Neural cell (in vitro differentiated cells): ENCODE measurements at regions not wholly inside any gene's neighbourhood (a gene's known extent, or its start where the extent isn't known, plus 50 kb on each side); places are given as distances from the start of the nearest gene placed in this dataset.

Source experiments
- H2AFZ ChIP-seq: fragments of 200-600, 300-800 bp; sonication (generic), shearing (Covaris generic); 2 replicates; pipeline ENCODE4 v1.6.0; 2014; ENCODE audit warnings: low read depth, mild to moderate bottlenecking, antibody characterized with exemption, low read length, moderate library complexity
- H3F3A ChIP-seq: fragments of 200-600 bp; shearing (Covaris generic); 2 replicates; pipeline ENCODE4 v1.6.1; 2016; ENCODE audit warnings: mild to moderate bottlenecking, moderate library complexity, mixed read lengths, antibody characterized with exemption, low read length; ENCODE audit not compliant: insufficient read depth, poor library complexity, severe bottlenecking
- H3K27ac ChIP-seq: fragments of 200-600, 300-800 bp; sonication (generic), shearing (Covaris generic); 2 replicates; pipeline ENCODE4 v1.5.1; 2014; ENCODE audit warnings: mild to moderate bottlenecking, low read length, moderate library complexity
- H3K27me3 ChIP-seq: fragments of 300-800, 200-600 bp; sonication (generic), shearing (Covaris generic); 2 replicates; pipeline ENCODE4 v1.6.0; 2014; ENCODE audit warnings: mild to moderate bottlenecking, low read depth, low read length, moderate library complexity; ENCODE audit not compliant: insufficient read depth
- H3K36me3 ChIP-seq: fragments of 300-800, 200-600 bp; sonication (generic), shearing (Covaris generic); 2 replicates; pipeline ENCODE4 v1.5.1; 2014; ENCODE audit warnings: mild to moderate bottlenecking, antibody characterized with exemption, low read length, moderate library complexity; ENCODE audit not compliant: insufficient read depth
- H3K4me2 ChIP-seq: fragments of 300-800, 200-600 bp; sonication (generic), shearing (Covaris generic); 2 replicates; pipeline ENCODE4 v1.6.0; 2014; ENCODE audit warnings: mild to moderate bottlenecking, low read length
- H3K4me3 ChIP-seq: fragments of 300-800, 200-600 bp; sonication (generic), shearing (Covaris generic); 2 replicates; pipeline ENCODE4 v1.5.1; 2014; ENCODE audit warnings: mild to moderate bottlenecking, low read length, moderate library complexity
- H3K79me2 ChIP-seq: fragments of 200-600 bp; shearing (Covaris generic); replicated peaks from 2 replicates; pipeline ENCODE4 v1.6.0; 2014; ENCODE audit warnings: mild to moderate bottlenecking, low read length, moderate library complexity; ENCODE audit not compliant: insufficient read depth
- H3K9ac ChIP-seq: fragments of 300-800, 200-600 bp; sonication (generic), shearing (Covaris generic); 2 replicates; pipeline ENCODE4 v1.6.1; 2016; ENCODE audit warnings: mild to moderate bottlenecking, low read length, mixed read lengths
- H3K9me2 ChIP-seq: fragments of 200-600 bp; shearing (Covaris generic); 2 replicates; pipeline ENCODE4 v1.6.1; 2016; ENCODE audit warnings: mild to moderate bottlenecking, low read length, mixed read lengths; ENCODE audit not compliant: insufficient read depth
- H3K9me3 ChIP-seq: fragments of 200-600, 300-800 bp; sonication (generic), shearing (Covaris generic); 2 replicates; pipeline ENCODE4 v1.6.1; 2016; ENCODE audit warnings: mild to moderate bottlenecking, mixed run types, low read length, moderate library complexity, mixed read lengths
- H4K20me1 ChIP-seq: fragments of 200-600 bp; shearing (Covaris generic); 2 replicates; pipeline ENCODE4 v1.6.1; 2016; ENCODE audit warnings: mild to moderate bottlenecking, mixed run types; ENCODE audit not compliant: insufficient read depth
- CTCF ChIP-seq: fragments of 450-650 bp; IDR thresholded peaks from 2 replicates; pipeline ENCODE4 v1.5.1; 2014; ENCODE audit warnings: antibody characterized with exemption, mild to moderate bottlenecking, moderate library complexity; ENCODE audit not compliant: poor library complexity, severe bottlenecking
- EP300 ChIP-seq: fragments of 450-650 bp; conservative IDR thresholded peaks from 2 replicates; pipeline ENCODE4 v1.6.1; 2014; ENCODE audit warnings: antibody characterized with exemption, mild to moderate bottlenecking, moderate library complexity; ENCODE audit not compliant: poor library complexity, severe bottlenecking
- EZH2 ChIP-seq: fragments of 200-600, 300-800 bp; shearing (Covaris generic), sonication (generic); IDR thresholded peaks from 2 replicates; pipeline ENCODE4 v1.6.1; 2014; ENCODE audit warnings: antibody characterized with exemption, low read length, borderline replicate concordance, mild to moderate bottlenecking; ENCODE audit not compliant: insufficient read depth, poor library complexity, severe bottlenecking
- MXI1 ChIP-seq: fragments of 450-650 bp; conservative IDR thresholded peaks from 2 replicates; pipeline ENCODE4 v1.6.1; 2014; ENCODE audit warnings: antibody characterized with exemption, mild to moderate bottlenecking; ENCODE audit not compliant: poor library complexity, severe bottlenecking
- POLR2AphosphoS5 ChIP-seq: IDR thresholded peaks from 2 replicates; pipeline ENCODE4 v1.6.1; 2012
- RAD21 ChIP-seq: fragments of 450-650 bp; conservative IDR thresholded peaks from 2 replicates; pipeline ENCODE4 v1.6.1; 2014; ENCODE audit warnings: antibody characterized with exemption, mild to moderate bottlenecking, moderate library complexity
- REST ChIP-seq: IDR thresholded peaks from 2 replicates; pipeline ENCODE4 v1.6.1; 2012; ENCODE audit warnings: borderline replicate concordance
- SMC3 ChIP-seq: fragments of 450-650 bp; conservative IDR thresholded peaks from 2 replicates; pipeline ENCODE4 v1.6.1; 2014; ENCODE audit warnings: antibody characterized with exemption, mild to moderate bottlenecking, moderate library complexity; ENCODE audit not compliant: poor library complexity
- TAF1 ChIP-seq: IDR thresholded peaks from 2 replicates; pipeline ENCODE4 v1.6.1; 2012; ENCODE audit warnings: low read depth

DNA sequence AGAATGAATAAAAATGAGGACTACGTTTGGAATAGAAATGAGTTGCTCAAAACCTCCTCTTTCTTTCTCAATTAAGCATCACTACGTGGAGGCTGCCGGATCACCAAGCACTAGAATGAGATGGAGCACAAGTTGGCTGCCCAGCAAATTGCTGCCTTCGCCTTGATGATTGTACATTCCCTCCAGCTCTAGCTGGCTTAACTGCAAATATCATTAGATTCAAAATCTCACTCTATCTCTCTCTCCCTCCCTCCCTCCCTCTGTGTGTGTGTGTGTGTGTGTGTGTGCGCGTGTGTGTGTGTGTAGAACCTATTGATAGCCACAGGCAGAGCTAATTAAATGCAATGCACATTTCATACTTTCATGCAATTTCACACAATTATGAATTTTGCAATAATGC lies 310.7 kb upstream of the CDH4 start:
- Histone ChIP-seq H3K4me3 (no peak overlapping the region), H3K27me3 (no peaks in the 10 kb centered on the region), H3K27ac (no peak overlapping the region), H3K9ac (no peak overlapping the region), H3K4me2 (no peak overlapping the region), H3K79me2 (no peaks in the 10 kb centered on the region), H4K20me1 (no peaks in the 10 kb centered on the region), H3K9me2 (no peaks in the 10 kb centered on the region), H3K9me3 (no peaks in the 10 kb centered on the region), H3F3A (no peaks in the 10 kb centered on the region), H2AFZ (no peak overlapping the region), H3K36me3 (no peaks in the 10 kb centered on the region)
- TF ChIP-seq POLR2AphosphoS5 (no peak), RAD21 (no peak)

DNA sequence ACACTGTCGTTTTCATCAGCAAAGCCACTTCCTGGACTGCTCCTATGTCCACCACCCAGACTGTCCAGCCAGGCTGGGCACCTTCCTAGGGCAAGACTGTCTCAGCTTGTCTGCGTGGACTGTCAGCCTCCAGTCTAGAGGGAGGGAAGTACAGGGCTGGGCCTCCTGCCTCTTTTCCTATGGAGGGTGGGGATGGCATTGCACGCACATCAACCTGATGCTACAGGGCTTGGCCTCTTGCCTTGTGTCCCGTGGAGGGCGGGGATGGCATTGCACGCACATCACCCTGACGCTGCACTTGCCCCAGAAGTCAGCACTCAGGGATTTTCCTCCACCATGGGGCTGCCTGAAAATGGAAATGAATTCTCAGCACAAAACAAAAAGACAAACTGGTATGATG lies 304.2 kb upstream of the CDH4 start:
- H3K27me3 ChIP-seq = no peaks in the 10 kb centered on the region
- peak overlapping the region; percentile 85 for H3K27ac ChIP-seq
- no peaks in the 10 kb centered on the region for H3K9me3 ChIP-seq
- no peaks in the 10 kb centered on the region for H3K9me2 ChIP-seq
- H3K9ac ChIP-seq = peak overlapping the region; percentile 53
- H4K20me1 ChIP-seq = no peaks in the 10 kb centered on the region
- no peaks in the 10 kb centered on the region for H3K36me3 ChIP-seq
- peak overlapping the region; percentile 39 for H3K4me3 ChIP-seq
- peak overlapping the region; percentile 35 for H3K4me2 ChIP-seq
- H3F3A ChIP-seq = no peaks in the 10 kb centered on the region
- TF ChIP-seq RAD21 (no peak), EP300 (no peak), REST (no peak), EZH2 (no peak), MXI1 (no peak)
- no peaks in the 10 kb centered on the region for H3K79me2 ChIP-seq
- H2AFZ ChIP-seq = peak overlapping the region; percentile 40

DNA sequence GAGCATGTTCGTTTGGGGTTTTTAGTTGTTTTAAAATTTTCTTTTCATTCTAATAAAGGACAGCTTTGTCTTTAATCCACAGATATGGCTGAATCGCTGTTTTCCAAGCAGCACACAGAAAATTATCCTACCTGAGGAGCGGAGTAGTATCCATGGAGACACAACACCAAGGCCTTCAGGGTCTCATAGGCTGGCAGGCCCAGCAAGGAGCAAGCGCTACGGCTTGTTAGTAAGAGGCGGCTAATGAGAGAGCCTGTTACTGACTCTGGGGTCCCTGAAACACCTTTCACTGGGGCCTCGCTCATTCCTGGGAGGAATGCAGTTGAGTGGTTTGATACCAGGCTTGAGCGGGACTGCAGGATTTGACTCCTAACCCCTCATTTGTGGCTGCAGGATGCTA lies 303.8 kb upstream of the CDH4 start:
- TF ChIP-seq EZH2 (no peak), EP300 (peak; percentile 69), CTCF (no peak), REST (no peak), MXI1 (no peak), SMC3 (no peak), TAF1 (no peak), POLR2AphosphoS5 (peak; percentile 51), RAD21 (peak; percentile 24)

More for the DNA sequence above, 303.8 kb upstream of the CDH4 start:
- Histone ChIP-seq H3K27me3 (no peaks in the 10 kb centered on the region), H2AFZ (peak overlapping the region; percentile 40), H3K79me2 (no peaks in the 10 kb centered on the region), H3K36me3 (no peaks in the 10 kb centered on the region), H3K4me3 (peak overlapping the region; percentile 39), H3F3A (no peaks in the 10 kb centered on the region), H3K9me3 (no peaks in the 10 kb centered on the region), H3K9me2 (no peaks in the 10 kb centered on the region), H3K27ac (peak overlapping the region; percentile 85), H4K20me1 (no peaks in the 10 kb centered on the region), H3K9ac (peak overlapping the region; percentile 53), H3K4me2 (peak overlapping the region; percentile 35)
